ENCODE measurements at regions not wholly inside any gene's neighbourhood (a gene's known extent, or its start where the extent isn't known, plus 50 kb on each side); places are given as distances from the start of the nearest gene placed in this dataset.
"Not testable (repeated sequence)": the region's sequence is repeated elsewhere in the genome, so short reads cannot be mapped to it uniquely, and the experiment has no call there.

- 100% methylated on average over 1 of the region's 1 CpG for WGBS
- H3K36me3 ChIP-seq (ENCODE audit: insufficient read depth, low read length): no peaks in the 10 kb centered on the region
- H3K4me3 ChIP-seq (ENCODE audit: low read length): no peak overlapping the region
- H3K9ac ChIP-seq (ENCODE audit: low read depth, low read length): no peak overlapping the region
- no peaks in the 10 kb centered on the region for H3K4me1 ChIP-seq (ENCODE audit: insufficient read depth, low read length)
- no peaks in the 10 kb centered on the region for H3K9me3 ChIP-seq (ENCODE audit: insufficient read depth, low read depth, low read length)
- H3K27ac ChIP-seq (ENCODE audit: low read depth, low read length): no peak overlapping the region
- H3K27me3 ChIP-seq (ENCODE audit: insufficient read depth, low read length): no peaks in the 10 kb centered on the region
Measured at GRCh38 chrX:67004451-67004850, 365.6 kb upstream of the EDA2R start.

GRCh38 chrX:66994729-66995128, 355.9 kb upstream of the EDA2R start:
- no peaks in the 10 kb centered on the region for H3K36me3 ChIP-seq (ENCODE audit: insufficient read depth, low read length)
- H3K9me3 ChIP-seq (ENCODE audit: insufficient read depth, low read depth, low read length): no peaks in the 10 kb centered on the region
- WGBS: 17% methylated on average over 1 of the region's 2 CpGs
- no peaks in the 10 kb centered on the region for H3K4me1 ChIP-seq (ENCODE audit: insufficient read depth, low read length)
- H3K4me3 ChIP-seq (ENCODE audit: low read length): no peak overlapping the region
- H3K27ac ChIP-seq (ENCODE audit: low read depth, low read length): no peak overlapping the region
- no peaks in the 10 kb centered on the region for H3K27me3 ChIP-seq (ENCODE audit: insufficient read depth, low read length)
- H3K9ac ChIP-seq (ENCODE audit: low read depth, low read length): no peak overlapping the region

GRCh38 chrX:66992077-66992476, 353.2 kb upstream of the EDA2R start:
- not testable (repeated sequence) for H3K4me1 ChIP-seq (ENCODE audit: insufficient read depth, low read length); H3K27ac ChIP-seq (ENCODE audit: low read depth, low read length); H3K9ac ChIP-seq (ENCODE audit: low read depth, low read length); H3K4me3 ChIP-seq (ENCODE audit: low read length); H3K9me3 ChIP-seq (ENCODE audit: insufficient read depth, low read depth, low read length); H3K36me3 ChIP-seq (ENCODE audit: insufficient read depth, low read length); H3K27me3 ChIP-seq (ENCODE audit: insufficient read depth, low read length)
- 95% methylated on average over 2 of the region's 2 CpGs for WGBS

GRCh38 chrX:66988331-66988730, 349.5 kb upstream of the EDA2R start:
- H3K36me3 ChIP-seq (ENCODE audit: insufficient read depth, low read length): no peaks in the 10 kb centered on the region
- 19% methylated on average over 1 of the region's 1 CpG for WGBS
- H3K9ac ChIP-seq (ENCODE audit: low read depth, low read length): no peak overlapping the region
- H3K9me3 ChIP-seq (ENCODE audit: insufficient read depth, low read depth, low read length): no peaks in the 10 kb centered on the region
- no peaks in the 10 kb centered on the region for H3K27me3 ChIP-seq (ENCODE audit: insufficient read depth, low read length)
- no peak overlapping the region for H3K4me3 ChIP-seq (ENCODE audit: low read length)
- H3K27ac ChIP-seq (ENCODE audit: low read depth, low read length): no peak overlapping the region
- no peaks in the 10 kb centered on the region for H3K4me1 ChIP-seq (ENCODE audit: insufficient read depth, low read length)

- Histone ChIP-seq H3K36me3 (ENCODE audit: insufficient read depth, low read length) (no peaks in the 10 kb centered on the region), H3K9me3 (ENCODE audit: insufficient read depth, low read depth, low read length) (no peaks in the 10 kb centered on the region), H3K4me1 (ENCODE audit: insufficient read depth, low read length) (no peaks in the 10 kb centered on the region), H3K27ac (ENCODE audit: low read depth, low read length) (no peak overlapping the region), H3K27me3 (ENCODE audit: insufficient read depth, low read length) (no peaks in the 10 kb centered on the region), H3K9ac (ENCODE audit: low read depth, low read length) (no peak overlapping the region), H3K4me3 (ENCODE audit: low read length) (no peak overlapping the region)
- 91% methylated on average over 2 of the region's 3 CpGs for WGBS
Measured at GRCh38 chrX:66961665-66962064, 322.8 kb upstream of the EDA2R start.

- no peaks in the 10 kb centered on the region for H3K36me3 ChIP-seq (ENCODE audit: insufficient read depth, low read length)
- no peak overlapping the region for H3K9ac ChIP-seq (ENCODE audit: low read depth, low read length)
- H3K4me3 ChIP-seq (ENCODE audit: low read length): no peak overlapping the region
- H3K27ac ChIP-seq (ENCODE audit: low read depth, low read length): no peak overlapping the region
- no peaks in the 10 kb centered on the region for H3K27me3 ChIP-seq (ENCODE audit: insufficient read depth, low read length)
- H3K4me1 ChIP-seq (ENCODE audit: insufficient read depth, low read length): no peaks in the 10 kb centered on the region
- H3K9me3 ChIP-seq (ENCODE audit: insufficient read depth, low read depth, low read length): no peaks in the 10 kb centered on the region
- no CpG with 5 or more reads among the region's 1 CpG for WGBS
Measured at GRCh38 chrX:66931713-66932112, 292.8 kb upstream of the EDA2R start.

GRCh38 chrX:66930516-66930915, 291.6 kb upstream of the EDA2R start:
- H3K27me3 ChIP-seq (ENCODE audit: insufficient read depth, low read length); H3K4me1 ChIP-seq (ENCODE audit: insufficient read depth, low read length); H3K9me3 ChIP-seq (ENCODE audit: insufficient read depth, low read depth, low read length); H3K4me3 ChIP-seq (ENCODE audit: low read length); H3K9ac ChIP-seq (ENCODE audit: low read depth, low read length); H3K27ac ChIP-seq (ENCODE audit: low read depth, low read length); H3K36me3 ChIP-seq (ENCODE audit: insufficient read depth, low read length): not testable (repeated sequence)
- WGBS: 74% methylated on average over 18 of the region's 18 CpGs

- no peaks in the 10 kb centered on the region for H3K9me3 ChIP-seq (ENCODE audit: insufficient read depth, low read depth, low read length)
- no peaks in the 10 kb centered on the region for H3K27me3 ChIP-seq (ENCODE audit: insufficient read depth, low read length)
- H3K9ac ChIP-seq (ENCODE audit: low read depth, low read length): no peak overlapping the region
- WGBS: 100% methylated on average over 1 of the region's 1 CpG
- H3K4me1 ChIP-seq (ENCODE audit: insufficient read depth, low read length): no peaks in the 10 kb centered on the region
- no peak overlapping the region for H3K27ac ChIP-seq (ENCODE audit: low read depth, low read length)
- H3K4me3 ChIP-seq (ENCODE audit: low read length): no peak overlapping the region
- no peaks in the 10 kb centered on the region for H3K36me3 ChIP-seq (ENCODE audit: insufficient read depth, low read length)
Measured at GRCh38 chrX:66920296-66920695, 281.4 kb upstream of the EDA2R start.

GRCh38 chrX:66919280-66919832, 280.5 kb upstream of the EDA2R start:
- H3K9ac ChIP-seq (ENCODE audit: low read depth, low read length): no peak overlapping the region
- WGBS: 83% methylated on average over 2 of the region's 4 CpGs
- H3K4me1 ChIP-seq (ENCODE audit: insufficient read depth, low read length): no peaks in the 10 kb centered on the region
- no peak overlapping the region for H3K4me3 ChIP-seq (ENCODE audit: low read length)
- H3K27me3 ChIP-seq (ENCODE audit: insufficient read depth, low read length): no peaks in the 10 kb centered on the region
- H3K9me3 ChIP-seq (ENCODE audit: insufficient read depth, low read depth, low read length): no peaks in the 10 kb centered on the region
- H3K36me3 ChIP-seq (ENCODE audit: insufficient read depth, low read length): no peaks in the 10 kb centered on the region
- H3K27ac ChIP-seq (ENCODE audit: low read depth, low read length): no peak overlapping the region

GRCh38 chrX:66918511-66918910, 279.6 kb upstream of the EDA2R start:
- Histone ChIP-seq H3K27ac (ENCODE audit: low read depth, low read length) (no peak overlapping the region), H3K9me3 (ENCODE audit: insufficient read depth, low read depth, low read length) (no peaks in the 10 kb centered on the region), H3K9ac (ENCODE audit: low read depth, low read length) (no peak overlapping the region), H3K36me3 (ENCODE audit: insufficient read depth, low read length) (no peaks in the 10 kb centered on the region), H3K4me1 (ENCODE audit: insufficient read depth, low read length) (no peaks in the 10 kb centered on the region), H3K27me3 (ENCODE audit: insufficient read depth, low read length) (no peaks in the 10 kb centered on the region), H3K4me3 (ENCODE audit: low read length) (no peak overlapping the region)
- no CpG with 5 or more reads among the region's 1 CpG for WGBS

GRCh38 chrX:66915893-66916292, 277.0 kb upstream of the EDA2R start:
- H3K27me3 ChIP-seq (ENCODE audit: insufficient read depth, low read length): no peaks in the 10 kb centered on the region
- no peak overlapping the region for H3K4me3 ChIP-seq (ENCODE audit: low read length)
- no peak overlapping the region for H3K9ac ChIP-seq (ENCODE audit: low read depth, low read length)
- 67% methylated on average over 2 of the region's 2 CpGs for WGBS
- H3K4me1 ChIP-seq (ENCODE audit: insufficient read depth, low read length): no peaks in the 10 kb centered on the region
- no peak overlapping the region for H3K27ac ChIP-seq (ENCODE audit: low read depth, low read length)
- no peaks in the 10 kb centered on the region for H3K9me3 ChIP-seq (ENCODE audit: insufficient read depth, low read depth, low read length)
- no peaks in the 10 kb centered on the region for H3K36me3 ChIP-seq (ENCODE audit: insufficient read depth, low read length)

- no peak overlapping the region for H3K9ac ChIP-seq (ENCODE audit: low read depth, low read length)
- 96% methylated on average over 6 of the region's 6 CpGs for WGBS
- H3K4me1 ChIP-seq (ENCODE audit: insufficient read depth, low read length): no peaks in the 10 kb centered on the region
- no peaks in the 10 kb centered on the region for H3K9me3 ChIP-seq (ENCODE audit: insufficient read depth, low read depth, low read length)
- H3K27ac ChIP-seq (ENCODE audit: low read depth, low read length): no peak overlapping the region
- H3K4me3 ChIP-seq (ENCODE audit: low read length): no peak overlapping the region
- no peaks in the 10 kb centered on the region for H3K36me3 ChIP-seq (ENCODE audit: insufficient read depth, low read length)
- no peaks in the 10 kb centered on the region for H3K27me3 ChIP-seq (ENCODE audit: insufficient read depth, low read length)
Measured at GRCh38 chrX:66914080-66914479, 275.2 kb upstream of the EDA2R start.
